Activated CD4-positive, alpha-beta memory T cell treated with anti-CD3 and anti-CD28 coated beads, Interleukin-2, amount 10 ng/mL, durations not matched to agents 7 days and 5 days (primary cell): ENCODE measurements at regions not wholly inside any gene's neighbourhood (a gene's known extent, or its start where the extent isn't known, plus 50 kb on each side); places are given as distances from the start of the nearest gene placed in this dataset.
"Not testable (repeated sequence)": the region's sequence is repeated elsewhere in the genome, so short reads cannot be mapped to it uniquely, and the experiment has no call there.

ENCODE experiments used
- CTCF ChIA-PET: fragments of 350-600 bp; sonication (Branson Sonifier 250); formaldehyde crosslinking; loops from one replicate; lab custom pipeline; 2021; ENCODE audit warnings: antibody characterized with exemption, inconsistent platforms; lab: Charles Lee
- POLR2A ChIA-PET: fragments of 350-600 bp; sonication (Branson Sonifier 250); formaldehyde crosslinking; loops from one replicate; lab custom pipeline; 2021; ENCODE audit warnings: antibody characterized with exemption; lab: Charles Lee
- DNase-seq: peaks from one replicate; pipeline ENCODE4 v3.0.0-alpha.2; 2020
- H3K27ac Mint-ChIP-seq: one replicate; pipeline ENCODE4 v1.8.0; 2021; ENCODE audit warnings: mild to moderate bottlenecking, mixed read lengths
- H3K27me3 Mint-ChIP-seq: one replicate; pipeline ENCODE4 v1.8.0; 2021; ENCODE audit warnings: mixed read lengths
- H3K36me3 Mint-ChIP-seq: one replicate; pipeline ENCODE4 v1.8.0; 2021; ENCODE audit warnings: low read depth, mixed read lengths
- H3K4me1 Mint-ChIP-seq: one replicate; pipeline ENCODE4 v1.8.0; 2021; ENCODE audit warnings: mixed read lengths
- H3K4me3 Mint-ChIP-seq: one replicate; pipeline ENCODE4 v1.8.0; 2021; ENCODE audit warnings: mild to moderate bottlenecking, mixed read lengths
- H3K9me3 Mint-ChIP-seq: one replicate; pipeline ENCODE4 v1.8.0; 2021; ENCODE audit warnings: mixed read lengths

- H3K4me1 Mint-ChIP-seq, result peaks cover 24% of the 10 kb centered on the region
- H3K27me3 Mint-ChIP-seq, H3K36me3 Mint-ChIP-seq, DNase-seq, H3K27ac Mint-ChIP-seq, CTCF ChIA-PET, POLR2A ChIA-PET, H3K4me3 Mint-ChIP-seq, H3K9me3 Mint-ChIP-seq: not testable (repeated sequence)
These were observed 103.3 kb downstream of the FAM72B start for GRCh38 chr1:121080904-121081264.

- H3K27me3 Mint-ChIP-seq, CTCF ChIA-PET, H3K27ac Mint-ChIP-seq, H3K4me3 Mint-ChIP-seq, H3K36me3 Mint-ChIP-seq, DNase-seq, POLR2A ChIA-PET, H3K9me3 Mint-ChIP-seq: not testable (repeated sequence)
- peaks cover 23% of the 10 kb centered on the region for H3K4me1 Mint-ChIP-seq
These were observed 102.4 kb downstream of the FAM72B start for GRCh38 chr1:121081625-121082199.

GRCh38 chr1:121082995-121083394 is 101.1 kb downstream of the FAM72B start:
- POLR2A ChIA-PET, CTCF ChIA-PET: not testable (repeated sequence)

GRCh38 chr1:121086249-121086648 is 97.9 kb downstream of the FAM72B start:
- POLR2A ChIA-PET, DNase-seq, H3K9me3 Mint-ChIP-seq, H3K4me3 Mint-ChIP-seq, H3K36me3 Mint-ChIP-seq, CTCF ChIA-PET, H3K27ac Mint-ChIP-seq, H3K27me3 Mint-ChIP-seq: not testable (repeated sequence)
- peaks cover 13% of the 10 kb centered on the region for H3K4me1 Mint-ChIP-seq

More at GRCh38 chr1:121082995-121083394, 101.1 kb downstream of the FAM72B start:
- H3K4me3 Mint-ChIP-seq, DNase-seq, H3K27me3 Mint-ChIP-seq, H3K9me3 Mint-ChIP-seq, H3K36me3 Mint-ChIP-seq, H3K27ac Mint-ChIP-seq: not testable (repeated sequence)
- peaks cover 27% of the 10 kb centered on the region for H3K4me1 Mint-ChIP-seq

GRCh38 chr1:121087221-121087620 is 96.9 kb downstream of the FAM72B start:
- H3K4me1 Mint-ChIP-seq, H3K36me3 Mint-ChIP-seq, CTCF ChIA-PET, POLR2A ChIA-PET, H3K27ac Mint-ChIP-seq, H3K4me3 Mint-ChIP-seq, H3K9me3 Mint-ChIP-seq, H3K27me3 Mint-ChIP-seq, DNase-seq: not testable (repeated sequence)

GRCh38 chr1:121088568-121088967 is 95.6 kb downstream of the FAM72B start:
- H3K4me3 Mint-ChIP-seq, H3K27me3 Mint-ChIP-seq, CTCF ChIA-PET, POLR2A ChIA-PET, H3K9me3 Mint-ChIP-seq, H3K4me1 Mint-ChIP-seq, DNase-seq, H3K27ac Mint-ChIP-seq, H3K36me3 Mint-ChIP-seq: not testable (repeated sequence)

- H3K4me1 Mint-ChIP-seq, H3K36me3 Mint-ChIP-seq, CTCF ChIA-PET, DNase-seq, H3K4me3 Mint-ChIP-seq, H3K27me3 Mint-ChIP-seq, POLR2A ChIA-PET, H3K27ac Mint-ChIP-seq, H3K9me3 Mint-ChIP-seq: not testable (repeated sequence)
These were observed 91.7 kb downstream of the FAM72B start for GRCh38 chr1:121092329-121092968.

- CTCF ChIA-PET, POLR2A ChIA-PET, H3K4me1 Mint-ChIP-seq: not testable (repeated sequence)
These were observed 89.1 kb downstream of the FAM72B start for GRCh38 chr1:121095014-121095413.

GRCh38 chr1:121097127-121097866 is 86.8 kb downstream of the FAM72B start:
- H3K27ac Mint-ChIP-seq, H3K4me1 Mint-ChIP-seq, H3K9me3 Mint-ChIP-seq, H3K36me3 Mint-ChIP-seq, H3K27me3 Mint-ChIP-seq, CTCF ChIA-PET: not testable (repeated sequence)
- DNase-seq, result peak; percentile 88
- POLR2A ChIA-PET, result interaction anchor here (1.1 kb wide), 1 partner anchor 246 kb away, joined by 4 read pairs; no protein-coding TSS in a partner anchor
- H3K4me3 Mint-ChIP-seq, result peak overlapping the region; percentile 43

More at GRCh38 chr1:121095014-121095413, 89.1 kb downstream of the FAM72B start:
- H3K9me3 Mint-ChIP-seq, DNase-seq, H3K4me3 Mint-ChIP-seq, H3K27ac Mint-ChIP-seq, H3K36me3 Mint-ChIP-seq, H3K27me3 Mint-ChIP-seq: not testable (repeated sequence)

GRCh38 chr1:121097867-121098215 is 86.3 kb downstream of the FAM72B start:
- H3K4me3 Mint-ChIP-seq, H3K4me1 Mint-ChIP-seq, DNase-seq, H3K9me3 Mint-ChIP-seq, H3K27me3 Mint-ChIP-seq, H3K36me3 Mint-ChIP-seq, CTCF ChIA-PET, H3K27ac Mint-ChIP-seq: not testable (repeated sequence)
- POLR2A ChIA-PET, result interaction anchor here (1.1 kb wide), 1 partner anchor 247 kb away, joined by 4 read pairs; no protein-coding TSS in a partner anchor

GRCh38 chr1:121109025-121109424 is 75.1 kb downstream of the FAM72B start:
- CTCF ChIA-PET, H3K27ac Mint-ChIP-seq, H3K27me3 Mint-ChIP-seq, H3K4me3 Mint-ChIP-seq, H3K36me3 Mint-ChIP-seq, H3K4me1 Mint-ChIP-seq, POLR2A ChIA-PET, H3K9me3 Mint-ChIP-seq, DNase-seq: not testable (repeated sequence)

GRCh38 chr1:121116522-121117297 is 67.4 kb downstream of the FAM72B start:
- DNase-seq, H3K27ac Mint-ChIP-seq, CTCF ChIA-PET, H3K9me3 Mint-ChIP-seq, H3K4me1 Mint-ChIP-seq, POLR2A ChIA-PET, H3K36me3 Mint-ChIP-seq, H3K4me3 Mint-ChIP-seq, H3K27me3 Mint-ChIP-seq: not testable (repeated sequence)

- DNase-seq, H3K4me1 Mint-ChIP-seq, H3K9me3 Mint-ChIP-seq, H3K4me3 Mint-ChIP-seq, H3K27ac Mint-ChIP-seq, H3K27me3 Mint-ChIP-seq, POLR2A ChIA-PET, CTCF ChIA-PET, H3K36me3 Mint-ChIP-seq: not testable (repeated sequence)
These were observed 66.9 kb downstream of the FAM72B start for GRCh38 chr1:121117298-121117611.
